Astrocyte (in vitro differentiated cells and primary cell): ENCODE measurements at regions not wholly inside any gene's neighbourhood (a gene's known extent, or its start where the extent isn't known, plus 50 kb on each side); places are given as distances from the start of the nearest gene placed in this dataset.
A peak's percentile ranks its signal among the peaks of the same experiment; 100 is the strongest.

ENCODE experiments used
- DNase-seq: peaks from one replicate; pipeline ENCODE4 v3.0.0-alpha.2; 2010; ENCODE audit warnings: low read depth
- FAIRE-seq: peaks from 2 replicates; lab custom pipeline; 2011; peaks lifted over from hg19 to GRCh38; lab: Jason Lieb, UNC
- H2AFZ ChIP-seq: 2 replicates; pipeline ENCODE4 v1.6.0; 2012; ENCODE audit warnings: low read depth, low read length, inconsistent platforms
- H3K27ac ChIP-seq: 2 replicates; pipeline ENCODE4 v1.5.1; 2011; ENCODE audit warnings: low read depth, low read length, inconsistent platforms
- H3K27me3 ChIP-seq: 2 replicates; pipeline ENCODE4 v1.6.0; 2011; ENCODE audit warnings: low read length, inconsistent platforms; ENCODE audit not compliant: insufficient read depth
- H3K36me3 ChIP-seq: 2 replicates; pipeline ENCODE4 v1.5.1; 2011; ENCODE audit warnings: low read length, inconsistent platforms; ENCODE audit not compliant: insufficient read depth
- H3K4me1 ChIP-seq: 2 replicates; pipeline ENCODE4 v1.5.1; 2011; ENCODE audit warnings: low read length, inconsistent platforms; ENCODE audit not compliant: insufficient read depth
- H3K4me2 ChIP-seq: 2 replicates; pipeline ENCODE4 v1.6.0; 2012; ENCODE audit warnings: low read length, inconsistent platforms
- H3K4me3 ChIP-seq: 2 replicates; pipeline ENCODE4 v1.5.1; 2011; ENCODE audit warnings: low read depth, mild to moderate bottlenecking, low read length, inconsistent platforms; ENCODE audit not compliant: insufficient read depth
- H3K79me2 ChIP-seq: 2 replicates; pipeline ENCODE4 v1.6.0; 2012; ENCODE audit warnings: mild to moderate bottlenecking, low read length, inconsistent platforms; ENCODE audit not compliant: insufficient read depth
- H3K9ac ChIP-seq: 2 replicates; pipeline ENCODE4 v1.6.0; 2012; ENCODE audit warnings: mild to moderate bottlenecking, low read length, inconsistent platforms
- H3K9me3 ChIP-seq: 2 replicates; pipeline ENCODE4 v1.5.1; 2012; ENCODE audit warnings: low read depth, mild to moderate bottlenecking, low read length, inconsistent platforms; ENCODE audit not compliant: insufficient read depth
- H4K20me1 ChIP-seq: 2 replicates; pipeline ENCODE4 v1.6.0; 2012; ENCODE audit warnings: low read length, inconsistent platforms; ENCODE audit not compliant: insufficient read depth
- H3K27ac Mint-ChIP-seq: one replicate; pipeline ENCODE4 v1.8.0; 2021; ENCODE audit warnings: mild to moderate bottlenecking, mixed read lengths; ENCODE audit not compliant: unreplicated experiment
- H3K27me3 Mint-ChIP-seq: one replicate; pipeline ENCODE4 v1.8.0; 2021; ENCODE audit warnings: low read depth, mixed read lengths; ENCODE audit not compliant: unreplicated experiment
- H3K36me3 Mint-ChIP-seq: one replicate; pipeline ENCODE4 v1.8.0; 2021; ENCODE audit warnings: low read depth, mixed read lengths; ENCODE audit not compliant: unreplicated experiment
- H3K4me1 Mint-ChIP-seq: one replicate; pipeline ENCODE4 v1.8.0; 2021; ENCODE audit warnings: low read depth, mixed read lengths; ENCODE audit not compliant: unreplicated experiment
- H3K4me3 Mint-ChIP-seq: one replicate; pipeline ENCODE4 v1.8.0; 2021; ENCODE audit warnings: mild to moderate bottlenecking, moderate library complexity, mixed read lengths; ENCODE audit not compliant: unreplicated experiment
- H3K9me3 Mint-ChIP-seq: one replicate; pipeline ENCODE4 v1.8.0; 2021; ENCODE audit warnings: mild to moderate bottlenecking, mixed read lengths; ENCODE audit not compliant: unreplicated experiment
- EZH2 ChIP-seq: IDR thresholded peaks from 2 replicates; pipeline ENCODE4 v1.6.1; 2012; ENCODE audit warnings: mild to moderate bottlenecking, low read length, inconsistent platforms; ENCODE audit not compliant: insufficient read depth
- TF ChIP-seq, protein P1 (sequence below): IDR thresholded peaks from 2 replicates; pipeline ENCODE4 v1.5.1; 2011; ENCODE audit warnings: low read depth, mild to moderate bottlenecking, inconsistent platforms, low read length, moderate library complexity; ENCODE audit not compliant: insufficient read depth

- Histone ChIP-seq H4K20me1 (peaks cover 12% of the 10 kb centered on the region), H3K79me2 (peaks cover 4% of the 10 kb centered on the region), H3K4me3 (no peak overlapping the region), H3K27ac (no peak overlapping the region), H3K4me2 (peak overlapping the region; percentile 34), H3K4me1 (peaks cover 30% of the 10 kb centered on the region), H3K27me3 (no peaks in the 10 kb centered on the region), H3K36me3 (no peaks in the 10 kb centered on the region), H2AFZ (no peak overlapping the region), H3K9me3 (no peaks in the 10 kb centered on the region), H3K9ac (no peak overlapping the region)
- FAIRE-seq = no peak
- H3K27me3 Mint-ChIP-seq = peaks cover 9% of the 10 kb centered on the region
- H3K9me3 Mint-ChIP-seq = no peaks in the 10 kb centered on the region
- TF ChIP-seq, protein P1, sequence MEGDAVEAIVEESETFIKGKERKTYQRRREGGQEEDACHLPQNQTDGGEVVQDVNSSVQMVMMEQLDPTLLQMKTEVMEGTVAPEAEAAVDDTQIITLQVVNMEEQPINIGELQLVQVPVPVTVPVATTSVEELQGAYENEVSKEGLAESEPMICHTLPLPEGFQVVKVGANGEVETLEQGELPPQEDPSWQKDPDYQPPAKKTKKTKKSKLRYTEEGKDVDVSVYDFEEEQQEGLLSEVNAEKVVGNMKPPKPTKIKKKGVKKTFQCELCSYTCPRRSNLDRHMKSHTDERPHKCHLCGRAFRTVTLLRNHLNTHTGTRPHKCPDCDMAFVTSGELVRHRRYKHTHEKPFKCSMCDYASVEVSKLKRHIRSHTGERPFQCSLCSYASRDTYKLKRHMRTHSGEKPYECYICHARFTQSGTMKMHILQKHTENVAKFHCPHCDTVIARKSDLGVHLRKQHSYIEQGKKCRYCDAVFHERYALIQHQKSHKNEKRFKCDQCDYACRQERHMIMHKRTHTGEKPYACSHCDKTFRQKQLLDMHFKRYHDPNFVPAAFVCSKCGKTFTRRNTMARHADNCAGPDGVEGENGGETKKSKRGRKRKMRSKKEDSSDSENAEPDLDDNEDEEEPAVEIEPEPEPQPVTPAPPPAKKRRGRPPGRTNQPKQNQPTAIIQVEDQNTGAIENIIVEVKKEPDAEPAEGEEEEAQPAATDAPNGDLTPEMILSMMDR = no peak
- TF ChIP-seq EZH2 = no peak
- no peak overlapping the region for H3K27ac Mint-ChIP-seq
- no peak for DNase-seq
- H3K4me1 Mint-ChIP-seq = peaks cover 38% of the 10 kb centered on the region
- no peak overlapping the region for H3K4me3 Mint-ChIP-seq
- H3K36me3 Mint-ChIP-seq = no peaks in the 10 kb centered on the region
Observed at GRCh38 chr12:107327651-107328182, 234.4 kb upstream of the CRY1 start.

DNA sequence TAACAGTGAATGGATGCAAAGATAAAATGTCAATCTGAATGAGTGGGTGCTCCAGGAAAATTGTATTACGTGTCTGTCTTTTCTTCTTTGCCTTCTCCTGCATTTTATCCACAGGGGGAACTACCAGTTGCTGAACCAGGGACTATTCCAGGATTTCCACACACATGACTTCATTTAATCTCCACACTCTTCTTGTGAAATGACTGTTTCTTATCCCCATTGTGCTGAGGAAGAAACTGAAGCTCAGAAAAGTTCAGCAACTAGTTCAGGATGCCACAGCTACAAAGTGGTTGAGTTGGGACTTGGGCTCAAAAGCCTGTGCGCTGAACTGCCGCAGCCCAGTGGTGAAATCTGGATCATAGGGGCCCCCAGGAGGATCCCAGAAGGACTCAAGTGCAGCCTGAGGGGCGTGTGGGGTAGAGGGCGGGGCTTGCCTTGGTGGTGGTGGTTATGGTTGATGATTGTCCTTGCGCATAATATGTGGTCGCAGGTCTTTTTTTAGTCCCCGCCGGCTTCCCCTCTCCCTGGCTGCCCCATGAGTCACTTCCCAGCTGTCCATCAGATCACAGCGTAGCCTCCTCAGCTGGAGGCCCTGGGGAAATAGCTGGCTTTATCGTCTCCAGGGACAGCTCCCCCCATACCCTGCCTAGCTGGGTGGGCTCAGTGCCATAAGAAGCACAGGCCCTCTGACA, 235.2 kb upstream of the CRY1 start:
- peaks cover 7% of the 10 kb centered on the region for H3K27me3 Mint-ChIP-seq
- Histone ChIP-seq H3K4me3 (no peak overlapping the region), H3K79me2 (peaks cover 4% of the 10 kb centered on the region), H3K36me3 (no peaks in the 10 kb centered on the region), H3K27me3 (no peaks in the 10 kb centered on the region), H3K9ac (peak overlapping the region; percentile 47), H3K4me2 (peak overlapping the region; percentile 71), H3K27ac (peak overlapping the region; percentile 25), H3K9me3 (no peaks in the 10 kb centered on the region), H3K4me1 (peaks cover 30% of the 10 kb centered on the region), H4K20me1 (peaks cover 12% of the 10 kb centered on the region), H2AFZ (no peak overlapping the region)
- H3K27ac Mint-ChIP-seq = peak overlapping the region; percentile 27
- H3K4me1 Mint-ChIP-seq = peaks cover 38% of the 10 kb centered on the region
- H3K36me3 Mint-ChIP-seq = no peaks in the 10 kb centered on the region
- no peak for TF ChIP-seq EZH2
- TF ChIP-seq, protein P1 = no peak
- peaks cover 4% of the 10 kb centered on the region for H3K9me3 Mint-ChIP-seq
- no peak overlapping the region for H3K4me3 Mint-ChIP-seq
- FAIRE-seq (no peak), DNase-seq (peak; percentile 73)
